ACC112 (cell line): ENCODE measurements at regions not wholly inside any gene's neighbourhood (a gene's known extent, or its start where the extent isn't known, plus 50 kb on each side); places are given as distances from the start of the nearest gene placed in this dataset.

Source experiments
- H2AFZ ChIP-seq: fragments of 200-600 bp; sonication (generic); one replicate; pipeline ENCODE4 v1.6.0; 2017; ENCODE audit warnings: antibody characterized with exemption, low read length; ENCODE audit not compliant: unreplicated experiment
- H3K27ac ChIP-seq: fragments of 200-600 bp; sonication (generic); 2 replicates; pipeline ENCODE4 v1.5.1; 2014; ENCODE audit warnings: low read depth, mild to moderate bottlenecking, antibody characterized with exemption, low read length, moderate library complexity
- H3K27me3 ChIP-seq: fragments of 200-600 bp; sonication (generic); 2 replicates; pipeline ENCODE4 v1.6.1; 2014; ENCODE audit warnings: mild to moderate bottlenecking, antibody characterized with exemption, low read length, moderate library complexity, mixed read lengths; ENCODE audit not compliant: insufficient read depth
- H3K36me3 ChIP-seq: fragments of 200-600 bp; sonication (generic); 2 replicates; pipeline ENCODE4 v1.6.1; 2016; ENCODE audit warnings: mild to moderate bottlenecking, antibody characterized with exemption, low read length, moderate library complexity, mixed read lengths; ENCODE audit not compliant: insufficient read depth
- H3K4me1 ChIP-seq: fragments of 200-600 bp; sonication (generic); one replicate; pipeline ENCODE4 v1.6.1; 2016; ENCODE audit warnings: low read length, mixed read lengths; ENCODE audit not compliant: insufficient read depth, unreplicated experiment, control insufficient read depth
- H3K4me3 ChIP-seq: fragments of 200-600 bp; sonication (generic); 2 replicates; pipeline ENCODE4 v1.5.1; 2014; ENCODE audit warnings: mild to moderate bottlenecking, low read depth, low read length
- H3K79me2 ChIP-seq: fragments of 200-600 bp; sonication (generic); one replicate; pipeline ENCODE4 v1.6.0; 2016; ENCODE audit warnings: low read length; ENCODE audit not compliant: control insufficient read depth, unreplicated experiment, insufficient read depth

- no peaks in the 10 kb centered on the region for H3K27me3 ChIP-seq
- H3K4me1 ChIP-seq, result peaks cover 4% of the 10 kb centered on the region
- no peak overlapping the region for H3K27ac ChIP-seq
- no peaks in the 10 kb centered on the region for H3K36me3 ChIP-seq
- no peak overlapping the region for H2AFZ ChIP-seq
- no peak overlapping the region for H3K4me3 ChIP-seq
- no peaks in the 10 kb centered on the region for H3K79me2 ChIP-seq
Measured at GRCh38 chr13:90014038-90014437, 1333.4 kb upstream of the MIR17HG start.

- Histone ChIP-seq H3K27ac (no peak overlapping the region), H2AFZ (peak overlapping the region; percentile 47), H3K4me1 (peaks cover 4% of the 10 kb centered on the region), H3K79me2 (no peaks in the 10 kb centered on the region), H3K4me3 (no peak overlapping the region), H3K36me3 (no peaks in the 10 kb centered on the region), H3K27me3 (no peaks in the 10 kb centered on the region)
Measured at GRCh38 chr13:90015565-90016507, 1331.7 kb upstream of the MIR17HG start.

GRCh38 chr13:90016688-90017087 lies 1330.8 kb upstream of the MIR17HG start:
- Histone ChIP-seq H3K79me2 (no peaks in the 10 kb centered on the region), H2AFZ (no peak overlapping the region), H3K4me3 (no peak overlapping the region), H3K36me3 (no peaks in the 10 kb centered on the region), H3K27ac (no peak overlapping the region), H3K27me3 (no peaks in the 10 kb centered on the region), H3K4me1 (peaks cover 4% of the 10 kb centered on the region)

GRCh38 chr13:90020536-90021070 lies 1326.9 kb upstream of the MIR17HG start:
- no peak overlapping the region for H3K4me3 ChIP-seq
- H3K79me2 ChIP-seq, result no peaks in the 10 kb centered on the region
- no peaks in the 10 kb centered on the region for H3K36me3 ChIP-seq
- peaks cover 4% of the 10 kb centered on the region for H3K4me1 ChIP-seq
- H2AFZ ChIP-seq, result no peak overlapping the region
- no peaks in the 10 kb centered on the region for H3K27me3 ChIP-seq
- H3K27ac ChIP-seq, result no peak overlapping the region

- no peaks in the 10 kb centered on the region for H3K36me3 ChIP-seq
- no peaks in the 10 kb centered on the region for H3K4me1 ChIP-seq
- no peak overlapping the region for H2AFZ ChIP-seq
- H3K4me3 ChIP-seq, result no peak overlapping the region
- H3K27me3 ChIP-seq, result no peaks in the 10 kb centered on the region
- H3K79me2 ChIP-seq, result no peaks in the 10 kb centered on the region
- H3K27ac ChIP-seq, result no peak overlapping the region
Measured at GRCh38 chr13:90027409-90027808, 1320.1 kb upstream of the MIR17HG start.

GRCh38 chr13:90032313-90032712 lies 1315.2 kb upstream of the MIR17HG start:
- Histone ChIP-seq H3K27ac (no peak overlapping the region), H3K4me3 (no peak overlapping the region), H3K27me3 (no peaks in the 10 kb centered on the region), H3K79me2 (no peaks in the 10 kb centered on the region), H3K4me1 (no peaks in the 10 kb centered on the region), H3K36me3 (no peaks in the 10 kb centered on the region), H2AFZ (no peak overlapping the region)

- Histone ChIP-seq H3K4me3 (no peak overlapping the region), H3K27me3 (no peaks in the 10 kb centered on the region), H3K79me2 (no peaks in the 10 kb centered on the region), H3K36me3 (no peaks in the 10 kb centered on the region), H3K4me1 (no peaks in the 10 kb centered on the region), H2AFZ (no peak overlapping the region), H3K27ac (no peak overlapping the region)
Measured at GRCh38 chr13:90032841-90033493, 1314.5 kb upstream of the MIR17HG start.

- Histone ChIP-seq H3K4me3 (no peak overlapping the region), H3K36me3 (no peaks in the 10 kb centered on the region), H3K27me3 (no peaks in the 10 kb centered on the region), H3K79me2 (no peaks in the 10 kb centered on the region), H3K27ac (no peak overlapping the region), H2AFZ (no peak overlapping the region), H3K4me1 (no peaks in the 10 kb centered on the region)
Measured at GRCh38 chr13:90039516-90039915, 1308.0 kb upstream of the MIR17HG start.

GRCh38 chr13:90047600-90047999 lies 1299.9 kb upstream of the MIR17HG start:
- Histone ChIP-seq H3K27ac (no peak overlapping the region), H3K27me3 (no peaks in the 10 kb centered on the region), H3K79me2 (no peaks in the 10 kb centered on the region), H3K4me3 (no peak overlapping the region), H3K36me3 (no peaks in the 10 kb centered on the region), H2AFZ (no peak overlapping the region), H3K4me1 (no peaks in the 10 kb centered on the region)

- H3K4me3 ChIP-seq, result no peak overlapping the region
Measured at GRCh38 chr13:90049989-90050671, 1297.4 kb upstream of the MIR17HG start.

More at GRCh38 chr13:90049989-90050671, 1297.4 kb upstream of the MIR17HG start:
- no peaks in the 10 kb centered on the region for H3K79me2 ChIP-seq
- H3K36me3 ChIP-seq, result no peaks in the 10 kb centered on the region
- H3K27ac ChIP-seq, result no peak overlapping the region
- H3K4me1 ChIP-seq, result peaks cover 2% of the 10 kb centered on the region
- no peaks in the 10 kb centered on the region for H3K27me3 ChIP-seq
- H2AFZ ChIP-seq, result no peak overlapping the region
